H9 (cell line): ENCODE measurements at regions not wholly inside any gene's neighbourhood (a gene's known extent, or its start where the extent isn't known, plus 50 kb on each side); places are given as distances from the start of the nearest gene placed in this dataset.

Experiments
- DNase-seq: peaks from one replicate; pipeline ENCODE4 v3.0.0-alpha.2; 2017
- H2AFZ ChIP-seq: one replicate; pipeline ENCODE4 v1.6.1; 2013; ENCODE audit warnings: mild to moderate bottlenecking, low read length, control low read depth, moderate library complexity
- H2AK5ac ChIP-seq: 2 replicates; pipeline ENCODE4 v1.6.1; 2013; ENCODE audit warnings: low read length, control low read depth, mixed read lengths; ENCODE audit not compliant: insufficient read length
- H2BK120ac ChIP-seq: one replicate; pipeline ENCODE4 v1.6.1; 2013; ENCODE audit warnings: low read depth, mild to moderate bottlenecking, low read length, control low read depth, inconsistent platforms; ENCODE audit not compliant: poor library complexity, severe bottlenecking
- H2BK12ac ChIP-seq: 2 replicates; pipeline ENCODE4 v1.6.1; 2013; ENCODE audit warnings: low read length, control low read depth, mixed read lengths, low read depth; ENCODE audit not compliant: insufficient read length
- H2BK15ac ChIP-seq: 2 replicates; pipeline ENCODE4 v1.6.1; 2013; ENCODE audit warnings: low read depth, low read length, control low read depth
- H2BK20ac ChIP-seq: one replicate; pipeline ENCODE4 v1.6.1; 2013; ENCODE audit warnings: low read depth, mild to moderate bottlenecking, low read length, control low read depth, inconsistent platforms; ENCODE audit not compliant: poor library complexity, severe bottlenecking
- H2BK5ac ChIP-seq: 2 replicates; pipeline ENCODE4 v1.6.1; 2013; ENCODE audit warnings: low read length, control low read depth, mixed read lengths; ENCODE audit not compliant: insufficient read length
- H3K14ac ChIP-seq: 2 replicates; pipeline ENCODE4 v1.6.1; 2013; ENCODE audit warnings: low read length, control low read depth; ENCODE audit not compliant: insufficient read depth
- H3K18ac ChIP-seq: 2 replicates; pipeline ENCODE4 v1.6.1; 2013; ENCODE audit warnings: low read depth, mild to moderate bottlenecking, mixed read lengths, low read length, control low read depth; ENCODE audit not compliant: insufficient read length
- H3K23ac ChIP-seq: 2 replicates; pipeline ENCODE4 v1.6.1; 2013; ENCODE audit warnings: low read length, control low read depth, mixed read lengths, low read depth; ENCODE audit not compliant: insufficient read length
- H3K23me2 ChIP-seq: 2 replicates; pipeline ENCODE4 v1.6.1; 2013; ENCODE audit warnings: low read depth, mild to moderate bottlenecking, mixed read lengths, low read length, control low read depth; ENCODE audit not compliant: insufficient read length, poor library complexity, severe bottlenecking
- H3K27ac ChIP-seq: 2 replicates; pipeline ENCODE4 v1.5.1; 2013; ENCODE audit warnings: low read length, control low read depth, mixed read lengths, low read depth; ENCODE audit not compliant: insufficient read length
- H3K27me3 ChIP-seq: 2 replicates; pipeline ENCODE4 v1.6.1; 2013; ENCODE audit warnings: low read length, control low read depth, inconsistent platforms; ENCODE audit not compliant: insufficient read depth
- H3K4ac ChIP-seq: 2 replicates; pipeline ENCODE4 v1.6.1; 2013; ENCODE audit warnings: low read depth, mild to moderate bottlenecking, control low read depth, inconsistent platforms, low read length, moderate library complexity
- H3K4me1 ChIP-seq: 2 replicates; pipeline ENCODE4 v1.6.1; 2013; ENCODE audit warnings: low read length, control low read depth, inconsistent platforms; ENCODE audit not compliant: insufficient read depth
- H3K4me2 ChIP-seq: 2 replicates; pipeline ENCODE4 v1.6.1; 2013; ENCODE audit warnings: low read length, control low read depth, mixed read lengths; ENCODE audit not compliant: insufficient read length, insufficient read depth
- H3K56ac ChIP-seq: 2 replicates; pipeline ENCODE4 v1.6.1; 2013; ENCODE audit warnings: low read depth, mild to moderate bottlenecking, mixed read lengths, low read length, control low read depth; ENCODE audit not compliant: insufficient read length
- H3K79me1 ChIP-seq: 2 replicates; pipeline ENCODE4 v1.6.1; 2013; ENCODE audit warnings: low read depth, mild to moderate bottlenecking, moderate library complexity, low read length, control low read depth, inconsistent platforms; ENCODE audit not compliant: insufficient read depth, poor library complexity, severe bottlenecking
- H3K79me2 ChIP-seq: 2 replicates; pipeline ENCODE4 v1.6.1; 2013; ENCODE audit warnings: low read length, control low read depth, inconsistent platforms; ENCODE audit not compliant: insufficient read depth
- H3K9ac ChIP-seq: 2 replicates; pipeline ENCODE4 v1.6.1; 2013; ENCODE audit warnings: low read length, control low read depth, mixed read lengths; ENCODE audit not compliant: insufficient read length; ENCODE audit errors: extremely low read depth
- H3K9me3 ChIP-seq: one replicate; pipeline ENCODE4 v1.6.1; 2013; ENCODE audit warnings: low read depth, low read length, inconsistent platforms; ENCODE audit not compliant: control insufficient read depth
- H3T11ph ChIP-seq: one replicate; pipeline ENCODE4 v1.6.1; 2013; ENCODE audit warnings: mild to moderate bottlenecking, low read length, control low read depth, inconsistent platforms
- H4K20me1 ChIP-seq: one replicate; pipeline ENCODE4 v1.6.1; 2013; ENCODE audit not compliant: control insufficient read depth, insufficient read length, insufficient read depth
- H4K5ac ChIP-seq: 2 replicates; pipeline ENCODE4 v1.6.1; 2013; ENCODE audit warnings: low read depth, mild to moderate bottlenecking, mixed read lengths, low read length, control low read depth; ENCODE audit not compliant: insufficient read length
- H4K8ac ChIP-seq: replicated peaks from 2 replicates; pipeline ENCODE4 v1.6.1; 2013; ENCODE audit warnings: low read length, control low read depth, mixed read lengths, low read depth; ENCODE audit not compliant: insufficient read length
- H4K91ac ChIP-seq: 2 replicates; pipeline ENCODE4 v1.6.1; 2013; ENCODE audit warnings: low read depth, mild to moderate bottlenecking, moderate library complexity, mixed read lengths, low read length, control low read depth; ENCODE audit not compliant: insufficient read length
- H3K27ac Mint-ChIP-seq, 3 experiments: 2 replicates in 2 of 3; 3 replicates in 1 of 3; pipeline ENCODE4 v1.8.0; 2020 to 2021; ENCODE audit warnings: mixed read lengths in 3 of 3, mild to moderate bottlenecking in 1 of 3, moderate library complexity in 1 of 3
- H3K27me3 Mint-ChIP-seq: 2 replicates; pipeline ENCODE4 v1.8.0; 2021; ENCODE audit warnings: low read depth, mild to moderate bottlenecking, moderate library complexity, mixed read lengths
- H3K36me3 Mint-ChIP-seq, 3 experiments: 2 replicates in 2 of 3; 3 replicates in 1 of 3; pipeline ENCODE4 v1.8.0; 2020 to 2021; ENCODE audit warnings: low read depth in 3 of 3, mixed read lengths in 3 of 3; ENCODE audit not compliant: insufficient read depth in 1 of 3
- H3K4me1 Mint-ChIP-seq, 2 experiments: 2 replicates each; pipeline ENCODE4 v1.8.0; 2020; ENCODE audit warnings: mixed read lengths in 2 of 2
- H3K4me3 Mint-ChIP-seq, 2 experiments: 2 replicates in 1 of 2; 3 replicates in 1 of 2; pipeline ENCODE4 v1.8.0; 2020 to 2021; ENCODE audit warnings: mild to moderate bottlenecking in 2 of 2, mixed read lengths in 2 of 2, moderate library complexity in 1 of 2
- H3K9me3 Mint-ChIP-seq, 2 experiments: 2 replicates in 1 of 2; 3 replicates in 1 of 2; pipeline ENCODE4 v1.8.0; 2020; ENCODE audit warnings: mild to moderate bottlenecking in 2 of 2, mixed read lengths in 2 of 2, moderate library complexity in 1 of 2
- WGBS: extraction: QIAGEN DNeasy Blood & Tissue Kit; methylation state at CpG from one replicate; pipeline ENCODE4 v1.1.7; 2013; ENCODE audit warnings: missing lambda C conversion rate, low lambda C conversion rate, mixed read lengths; ENCODE audit not compliant: insufficient read length; ENCODE audit errors: extremely low coverage; 5-methylcytosine and 5-hydroxymethylcytosine counted together
- TF ChIP-seq, protein P1 (sequence below): fragments of 200-600 bp; sonication (generic); conservative IDR thresholded peaks from 3 replicates; pipeline ENCODE4 v1.8.0; 2021; ENCODE audit warnings: antibody characterized with exemption, mild to moderate bottlenecking

DNA sequence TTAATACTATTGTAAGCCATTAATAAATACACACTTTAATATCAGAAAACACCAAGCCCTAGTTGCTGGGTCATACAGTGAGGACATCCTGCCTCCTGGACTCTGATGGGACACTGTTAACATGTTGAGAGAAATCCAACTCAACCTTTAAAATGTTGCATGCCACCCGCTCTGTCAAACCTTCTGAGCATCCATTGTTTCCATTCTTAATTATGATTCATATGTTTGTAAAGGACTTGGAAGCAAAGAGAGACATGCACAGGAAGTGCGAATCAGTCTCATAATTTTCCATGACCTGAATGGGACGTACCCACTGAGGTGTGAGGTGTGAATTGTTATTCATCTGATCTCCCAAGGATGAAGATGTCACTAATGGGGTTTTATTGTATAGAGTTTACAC, 186.4 kb downstream of the CAAP1 start:
- H3K9me3 Mint-ChIP-seq, result peaks cover 3 to 4% of the 10 kb centered on the region in 2 experiments; a peak in 4 of 5 replicates
- no peaks in the 10 kb centered on the region for H3K4me1 ChIP-seq
- no peaks in the 10 kb centered on the region for H4K20me1 ChIP-seq
- no peaks in the 10 kb centered on the region; the same call in 1 of the 2 replicates for H3K27me3 Mint-ChIP-seq
- no CpG with 5 or more reads among the region's 3 CpGs for WGBS
- H2AFZ ChIP-seq, result no peak overlapping the region
- no peaks in the 10 kb centered on the region for H3K27me3 ChIP-seq
- no peak overlapping the region for H3K23ac ChIP-seq
- no peak overlapping the region for H3K4ac ChIP-seq
- no peak overlapping the region for H3K4me3 Mint-ChIP-seq
- no peak overlapping the region for H4K8ac ChIP-seq
- no peak overlapping the region for H4K5ac ChIP-seq
- no peak overlapping the region for H4K91ac ChIP-seq
- no peak overlapping the region for H3K9ac ChIP-seq
- no peak for DNase-seq
- no peaks in the 10 kb centered on the region for H3K4me1 Mint-ChIP-seq
- no peaks in the 10 kb centered on the region for H3K79me2 ChIP-seq
- no peak overlapping the region for H3K18ac ChIP-seq
- H2AK5ac ChIP-seq, result no peak overlapping the region
- no peaks in the 10 kb centered on the region for H3K79me1 ChIP-seq
- no peak overlapping the region for H2BK120ac ChIP-seq
- H3K56ac ChIP-seq, result no peak overlapping the region
- no peak overlapping the region for H2BK5ac ChIP-seq
- TF ChIP-seq, protein P1, sequence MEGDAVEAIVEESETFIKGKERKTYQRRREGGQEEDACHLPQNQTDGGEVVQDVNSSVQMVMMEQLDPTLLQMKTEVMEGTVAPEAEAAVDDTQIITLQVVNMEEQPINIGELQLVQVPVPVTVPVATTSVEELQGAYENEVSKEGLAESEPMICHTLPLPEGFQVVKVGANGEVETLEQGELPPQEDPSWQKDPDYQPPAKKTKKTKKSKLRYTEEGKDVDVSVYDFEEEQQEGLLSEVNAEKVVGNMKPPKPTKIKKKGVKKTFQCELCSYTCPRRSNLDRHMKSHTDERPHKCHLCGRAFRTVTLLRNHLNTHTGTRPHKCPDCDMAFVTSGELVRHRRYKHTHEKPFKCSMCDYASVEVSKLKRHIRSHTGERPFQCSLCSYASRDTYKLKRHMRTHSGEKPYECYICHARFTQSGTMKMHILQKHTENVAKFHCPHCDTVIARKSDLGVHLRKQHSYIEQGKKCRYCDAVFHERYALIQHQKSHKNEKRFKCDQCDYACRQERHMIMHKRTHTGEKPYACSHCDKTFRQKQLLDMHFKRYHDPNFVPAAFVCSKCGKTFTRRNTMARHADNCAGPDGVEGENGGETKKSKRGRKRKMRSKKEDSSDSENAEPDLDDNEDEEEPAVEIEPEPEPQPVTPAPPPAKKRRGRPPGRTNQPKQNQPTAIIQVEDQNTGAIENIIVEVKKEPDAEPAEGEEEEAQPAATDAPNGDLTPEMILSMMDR, result no peak
- no peak overlapping the region for H3K27ac ChIP-seq
- no peak overlapping the region for H3K4me2 ChIP-seq
- no peaks in the 10 kb centered on the region for H3K36me3 Mint-ChIP-seq
- no peak overlapping the region for H2BK12ac ChIP-seq
- H3K23me2 ChIP-seq, result no peaks in the 10 kb centered on the region
- no peak overlapping the region for H3K27ac Mint-ChIP-seq
- no peak overlapping the region for H2BK15ac ChIP-seq
- no peak overlapping the region for H3T11ph ChIP-seq
- no peak overlapping the region for H2BK20ac ChIP-seq
- no peak overlapping the region for H3K14ac ChIP-seq
- no peaks in the 10 kb centered on the region for H3K9me3 ChIP-seq
